HL-60 (cell line): ENCODE measurements at regions not wholly inside any gene's neighbourhood (a gene's known extent, or its start where the extent isn't known, plus 50 kb on each side); places are given as distances from the start of the nearest gene placed in this dataset.

ENCODE experiments used
- DNase-seq, 2 experiments: peaks; one replicate each; pipeline ENCODE4 v3.0.0-alpha.2; 2010 to 2020; ENCODE audit warnings: low read depth in 1 of 2, low spot score in 1 of 2
- H3K27ac ChIP-seq: fragments of 250-450 bp; sonication (Bioruptor Pico); replicated peaks from 2 replicates; pipeline ENCODE4 v1.5.1; 2020; ENCODE audit warnings: mild to moderate bottlenecking, moderate library complexity
- H3K27me3 ChIP-seq: fragments of 250-450 bp; sonication (Bioruptor Pico); 2 replicates; pipeline ENCODE4 v1.5.1; 2021; ENCODE audit warnings: mild to moderate bottlenecking, moderate library complexity; ENCODE audit not compliant: insufficient read depth, poor library complexity, severe bottlenecking
- H3K4me3 ChIP-seq: replicated peaks from 2 replicates; pipeline ENCODE4 v1.5.1; 2011; ENCODE audit warnings: mild to moderate bottlenecking, control low read depth, low read length; ENCODE audit not compliant: insufficient read depth
- GABPA ChIP-seq: IDR thresholded peaks from 2 replicates; pipeline ENCODE4 v1.6.1; 2012; ENCODE audit warnings: low read depth
- POLR2AphosphoS5 ChIP-seq: IDR thresholded peaks from 2 replicates; pipeline ENCODE4 v1.6.1; 2012; ENCODE audit warnings: low read depth
- SPI1 ChIP-seq: IDR thresholded peaks from 2 replicates; pipeline ENCODE4 v1.6.1; 2012; ENCODE audit warnings: low read depth, mild to moderate bottlenecking, borderline replicate concordance
- TF ChIP-seq, protein P1 (sequence below): IDR thresholded peaks from 2 replicates; pipeline ENCODE4 v1.6.1; 2012; ENCODE audit warnings: low read depth; ENCODE audit not compliant: insufficient replicate concordance
- TF ChIP-seq, protein P2 (sequence below): IDR thresholded peaks from one replicate; pipeline ENCODE4 v1.5.1; 2011; ENCODE audit warnings: low read length, control low read depth, inconsistent platforms; ENCODE audit not compliant: insufficient read depth

DNA sequence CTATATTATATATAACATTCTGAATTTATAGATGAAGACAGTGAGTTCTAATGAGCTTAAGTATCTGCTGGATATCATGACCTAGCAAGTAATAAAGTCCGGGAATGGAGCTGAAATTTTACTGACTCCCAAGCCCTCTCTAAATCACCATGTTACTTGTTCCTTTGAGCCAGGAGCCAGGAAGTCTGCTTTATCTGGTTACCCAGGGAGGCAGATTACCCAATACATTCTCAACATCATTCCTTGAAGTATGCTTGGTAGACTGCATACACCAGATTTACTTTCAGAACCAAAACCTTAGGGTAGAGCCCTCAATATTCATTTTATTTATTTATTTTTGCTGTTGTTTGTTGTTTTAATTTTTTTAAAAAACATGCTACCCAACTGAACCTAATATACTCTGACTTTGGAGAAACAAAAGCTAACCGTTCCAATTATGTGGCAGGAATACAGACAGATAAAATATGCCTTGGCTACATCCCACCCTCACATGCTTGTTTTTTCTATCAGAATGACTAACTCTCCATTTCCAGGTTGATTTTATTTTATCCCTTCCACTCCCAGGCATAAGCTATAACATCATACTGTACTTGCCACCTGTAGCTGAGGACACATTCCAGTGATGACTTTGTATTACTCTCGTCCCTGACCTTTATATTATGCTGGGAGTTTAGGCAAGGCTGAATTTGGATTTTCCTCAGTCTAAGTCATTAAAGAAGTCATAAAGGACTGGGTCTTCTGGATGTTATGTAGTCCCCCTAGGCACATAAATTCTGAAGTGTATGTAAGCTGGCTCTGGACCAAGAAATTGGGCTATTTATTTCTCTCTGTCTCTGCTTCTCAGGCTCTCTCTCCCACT lies 82.0 kb downstream of the YIPF5 start:
- no peak overlapping the region for H3K27ac ChIP-seq
- DNase-seq: no peak
- H3K4me3 ChIP-seq: no peak overlapping the region
- TF ChIP-seq, protein P1, sequence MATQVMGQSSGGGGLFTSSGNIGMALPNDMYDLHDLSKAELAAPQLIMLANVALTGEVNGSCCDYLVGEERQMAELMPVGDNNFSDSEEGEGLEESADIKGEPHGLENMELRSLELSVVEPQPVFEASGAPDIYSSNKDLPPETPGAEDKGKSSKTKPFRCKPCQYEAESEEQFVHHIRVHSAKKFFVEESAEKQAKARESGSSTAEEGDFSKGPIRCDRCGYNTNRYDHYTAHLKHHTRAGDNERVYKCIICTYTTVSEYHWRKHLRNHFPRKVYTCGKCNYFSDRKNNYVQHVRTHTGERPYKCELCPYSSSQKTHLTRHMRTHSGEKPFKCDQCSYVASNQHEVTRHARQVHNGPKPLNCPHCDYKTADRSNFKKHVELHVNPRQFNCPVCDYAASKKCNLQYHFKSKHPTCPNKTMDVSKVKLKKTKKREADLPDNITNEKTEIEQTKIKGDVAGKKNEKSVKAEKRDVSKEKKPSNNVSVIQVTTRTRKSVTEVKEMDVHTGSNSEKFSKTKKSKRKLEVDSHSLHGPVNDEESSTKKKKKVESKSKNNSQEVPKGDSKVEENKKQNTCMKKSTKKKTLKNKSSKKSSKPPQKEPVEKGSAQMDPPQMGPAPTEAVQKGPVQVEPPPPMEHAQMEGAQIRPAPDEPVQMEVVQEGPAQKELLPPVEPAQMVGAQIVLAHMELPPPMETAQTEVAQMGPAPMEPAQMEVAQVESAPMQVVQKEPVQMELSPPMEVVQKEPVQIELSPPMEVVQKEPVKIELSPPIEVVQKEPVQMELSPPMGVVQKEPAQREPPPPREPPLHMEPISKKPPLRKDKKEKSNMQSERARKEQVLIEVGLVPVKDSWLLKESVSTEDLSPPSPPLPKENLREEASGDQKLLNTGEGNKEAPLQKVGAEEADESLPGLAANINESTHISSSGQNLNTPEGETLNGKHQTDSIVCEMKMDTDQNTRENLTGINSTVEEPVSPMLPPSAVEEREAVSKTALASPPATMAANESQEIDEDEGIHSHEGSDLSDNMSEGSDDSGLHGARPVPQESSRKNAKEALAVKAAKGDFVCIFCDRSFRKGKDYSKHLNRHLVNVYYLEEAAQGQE: no peak
- TF ChIP-seq SPI1 (no peak), POLR2AphosphoS5 (no peak), GABPA (no peak)
- TF ChIP-seq, protein P2, sequence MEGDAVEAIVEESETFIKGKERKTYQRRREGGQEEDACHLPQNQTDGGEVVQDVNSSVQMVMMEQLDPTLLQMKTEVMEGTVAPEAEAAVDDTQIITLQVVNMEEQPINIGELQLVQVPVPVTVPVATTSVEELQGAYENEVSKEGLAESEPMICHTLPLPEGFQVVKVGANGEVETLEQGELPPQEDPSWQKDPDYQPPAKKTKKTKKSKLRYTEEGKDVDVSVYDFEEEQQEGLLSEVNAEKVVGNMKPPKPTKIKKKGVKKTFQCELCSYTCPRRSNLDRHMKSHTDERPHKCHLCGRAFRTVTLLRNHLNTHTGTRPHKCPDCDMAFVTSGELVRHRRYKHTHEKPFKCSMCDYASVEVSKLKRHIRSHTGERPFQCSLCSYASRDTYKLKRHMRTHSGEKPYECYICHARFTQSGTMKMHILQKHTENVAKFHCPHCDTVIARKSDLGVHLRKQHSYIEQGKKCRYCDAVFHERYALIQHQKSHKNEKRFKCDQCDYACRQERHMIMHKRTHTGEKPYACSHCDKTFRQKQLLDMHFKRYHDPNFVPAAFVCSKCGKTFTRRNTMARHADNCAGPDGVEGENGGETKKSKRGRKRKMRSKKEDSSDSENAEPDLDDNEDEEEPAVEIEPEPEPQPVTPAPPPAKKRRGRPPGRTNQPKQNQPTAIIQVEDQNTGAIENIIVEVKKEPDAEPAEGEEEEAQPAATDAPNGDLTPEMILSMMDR: no peak
- H3K27me3 ChIP-seq: no peaks in the 10 kb centered on the region

DNA sequence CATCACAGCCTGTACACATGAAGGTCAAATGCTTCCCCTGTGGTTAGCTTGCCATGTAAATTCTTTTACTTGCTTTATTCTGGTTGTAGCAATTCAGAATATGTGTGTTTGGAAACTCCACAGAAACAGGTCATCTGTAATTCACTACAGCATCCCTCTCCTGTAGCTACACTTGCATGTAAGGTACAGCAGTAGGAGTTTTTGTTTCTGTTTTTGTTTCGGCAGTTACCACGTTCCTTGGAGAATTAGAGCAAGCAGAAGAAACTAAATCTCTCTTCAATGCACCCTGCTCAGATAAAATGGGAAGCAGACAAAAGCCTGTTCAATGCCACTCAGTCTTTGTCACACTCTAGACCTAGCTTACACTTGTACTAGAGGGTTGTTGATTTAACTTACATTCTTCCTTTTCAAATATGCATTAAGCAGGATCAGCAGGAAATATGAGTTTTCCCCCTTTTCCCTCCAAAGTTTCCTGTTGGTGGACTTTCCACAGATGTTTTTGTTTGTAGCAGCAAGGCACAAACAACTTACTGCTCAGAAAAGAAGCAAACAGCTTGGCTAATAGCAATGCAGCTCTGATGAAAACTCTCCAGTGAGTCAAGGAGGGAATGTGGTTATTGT lies 80.9 kb downstream of the YIPF5 start:
- no peaks in the 10 kb centered on the region for H3K27me3 ChIP-seq
- DNase-seq: no peak
- H3K4me3 ChIP-seq: no peak overlapping the region
- no peak overlapping the region for H3K27ac ChIP-seq
- TF ChIP-seq SPI1 (no peak), POLR2AphosphoS5 (no peak), GABPA (no peak)
- TF ChIP-seq, protein P2: no peak
- TF ChIP-seq, protein P1: no peak

DNA sequence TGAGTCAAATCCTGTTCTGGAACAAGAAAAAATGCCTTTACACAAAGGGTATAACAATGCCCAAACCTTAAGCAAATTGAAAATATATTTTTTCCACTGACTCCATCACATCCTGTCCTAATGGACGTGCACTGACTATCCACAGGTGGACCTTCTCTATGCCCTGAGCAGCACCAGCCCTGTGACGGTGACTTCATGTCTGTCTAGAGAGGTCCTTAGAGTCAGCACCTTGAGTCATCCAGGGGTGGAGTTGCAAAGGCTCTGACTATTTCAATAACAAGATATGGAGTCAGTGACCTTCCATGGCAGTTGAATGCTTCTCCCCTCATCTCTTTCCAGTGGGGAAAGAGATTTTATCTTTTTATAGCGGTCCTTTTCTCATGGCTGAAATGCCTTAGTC lies 78.0 kb downstream of the YIPF5 start:
- DNase-seq: no peak
- Histone ChIP-seq H3K27ac (no peak overlapping the region), H3K4me3 (no peak overlapping the region), H3K27me3 (no peaks in the 10 kb centered on the region)
- TF ChIP-seq, protein P2: no peak
- no peak for TF ChIP-seq SPI1
- no peak for TF ChIP-seq GABPA
- TF ChIP-seq, protein P1: no peak
- TF ChIP-seq POLR2AphosphoS5: no peak
